Activated T-cell treated with anti-CD3 and anti-CD28 coated beads, Interleukin-2, amount 50 U/mL, for 4 hours (primary cell): ENCODE measurements at regions not wholly inside any gene's neighbourhood (a gene's known extent, or its start where the extent isn't known, plus 50 kb on each side); places are given as distances from the start of the nearest gene placed in this dataset.

Experiments
- ATAC-seq, 2 donors: fragments of 200-7000 bp; cut with Tn5 transposase; one replicate each; pipeline ENCODE4 v1.10.0; 2021
- DNase-seq: peaks from one replicate; pipeline ENCODE4 v3.0.0-alpha.2; 2020
- H3K27me3 Mint-ChIP-seq: one replicate; pipeline ENCODE4 v1.8.0; 2021; ENCODE audit warnings: low read depth, mixed read lengths
- H3K36me3 Mint-ChIP-seq: one replicate; pipeline ENCODE4 v1.8.0; 2022; ENCODE audit warnings: mixed read lengths; ENCODE audit not compliant: insufficient read depth
- H3K4me1 Mint-ChIP-seq: one replicate; pipeline ENCODE4 v1.8.0; 2021; ENCODE audit warnings: low read depth, mixed read lengths
- H3K4me3 Mint-ChIP-seq: one replicate; pipeline ENCODE4 v1.8.0; 2021; ENCODE audit warnings: mild to moderate bottlenecking, moderate library complexity, mixed read lengths
- H3K9me3 Mint-ChIP-seq: one replicate; pipeline ENCODE4 v1.8.0; 2021; ENCODE audit warnings: mixed read lengths

- DNase-seq (no peak), ATAC-seq (no peak)
- H3K36me3 Mint-ChIP-seq: no peaks in the 10 kb centered on the region
- peaks cover 4% of the 10 kb centered on the region for H3K9me3 Mint-ChIP-seq
- H3K27me3 Mint-ChIP-seq: no peaks in the 10 kb centered on the region
- H3K4me1 Mint-ChIP-seq: no peaks in the 10 kb centered on the region
- H3K4me3 Mint-ChIP-seq: no peak overlapping the region
Measured at GRCh38 chr13:58043971-58044370, 412.4 kb downstream of the PCDH17 start.

- ATAC-seq (no peak), DNase-seq (no peak)
- H3K27me3 Mint-ChIP-seq: no peaks in the 10 kb centered on the region
- H3K4me3 Mint-ChIP-seq: no peak overlapping the region
- H3K9me3 Mint-ChIP-seq: peaks cover 8% of the 10 kb centered on the region
- no peaks in the 10 kb centered on the region for H3K4me1 Mint-ChIP-seq
- no peaks in the 10 kb centered on the region for H3K36me3 Mint-ChIP-seq
Measured at GRCh38 chr13:58048670-58049069, 417.1 kb downstream of the PCDH17 start.

GRCh38 chr13:58051396-58051795 is 419.9 kb downstream of the PCDH17 start:
- H3K27me3 Mint-ChIP-seq: no peaks in the 10 kb centered on the region
- ATAC-seq (no peak), DNase-seq (no peak)
- H3K4me1 Mint-ChIP-seq: no peaks in the 10 kb centered on the region
- H3K9me3 Mint-ChIP-seq: peaks cover 8% of the 10 kb centered on the region
- H3K36me3 Mint-ChIP-seq: no peaks in the 10 kb centered on the region
- H3K4me3 Mint-ChIP-seq: no peak overlapping the region

- H3K4me1 Mint-ChIP-seq: no peaks in the 10 kb centered on the region
- peaks cover 8% of the 10 kb centered on the region for H3K9me3 Mint-ChIP-seq
- no peak for ATAC-seq
Measured at GRCh38 chr13:58051807-58052375, 420.3 kb downstream of the PCDH17 start.

GRCh38 chr13:58056426-58056825 is 424.9 kb downstream of the PCDH17 start:
- H3K36me3 Mint-ChIP-seq: no peaks in the 10 kb centered on the region
- no peaks in the 10 kb centered on the region for H3K27me3 Mint-ChIP-seq
- DNase-seq (no peak), ATAC-seq (no peak)
- no peak overlapping the region for H3K4me3 Mint-ChIP-seq
- peaks cover 2% of the 10 kb centered on the region for H3K9me3 Mint-ChIP-seq
- no peaks in the 10 kb centered on the region for H3K4me1 Mint-ChIP-seq

More at GRCh38 chr13:58051807-58052375, 420.3 kb downstream of the PCDH17 start:
- DNase-seq: no peak
- H3K36me3 Mint-ChIP-seq: no peaks in the 10 kb centered on the region
- H3K27me3 Mint-ChIP-seq: no peaks in the 10 kb centered on the region
- H3K4me3 Mint-ChIP-seq: no peak overlapping the region

GRCh38 chr13:58059624-58060023 is 428.1 kb downstream of the PCDH17 start:
- H3K4me3 Mint-ChIP-seq: no peak overlapping the region
- H3K9me3 Mint-ChIP-seq: peaks cover 1% of the 10 kb centered on the region
- DNase-seq: no peak
- no peak for ATAC-seq
- no peaks in the 10 kb centered on the region for H3K4me1 Mint-ChIP-seq
- no peaks in the 10 kb centered on the region for H3K36me3 Mint-ChIP-seq
- no peaks in the 10 kb centered on the region for H3K27me3 Mint-ChIP-seq

GRCh38 chr13:58080806-58081205 is 449.3 kb downstream of the PCDH17 start:
- Mint-ChIP-seq H3K27me3 (no peaks in the 10 kb centered on the region), H3K9me3 (peaks cover 11% of the 10 kb centered on the region), H3K4me3 (no peak overlapping the region), H3K36me3 (no peaks in the 10 kb centered on the region), H3K4me1 (no peaks in the 10 kb centered on the region)
- ATAC-seq (no peak), DNase-seq (no peak)

- Mint-ChIP-seq H3K4me1 (no peaks in the 10 kb centered on the region), H3K36me3 (no peaks in the 10 kb centered on the region), H3K4me3 (no peak overlapping the region), H3K27me3 (no peaks in the 10 kb centered on the region), H3K9me3 (peaks cover 6% of the 10 kb centered on the region)
- DNase-seq (no peak), ATAC-seq (no peak)
Measured at GRCh38 chr13:58081301-58081820, 449.8 kb downstream of the PCDH17 start.

GRCh38 chr13:58083064-58083463 is 451.5 kb downstream of the PCDH17 start:
- ATAC-seq: no peak
- H3K27me3 Mint-ChIP-seq: no peaks in the 10 kb centered on the region
- no peak for DNase-seq
- no peaks in the 10 kb centered on the region for H3K4me1 Mint-ChIP-seq
- no peak overlapping the region for H3K4me3 Mint-ChIP-seq
- H3K36me3 Mint-ChIP-seq: no peaks in the 10 kb centered on the region
- peaks cover 3% of the 10 kb centered on the region for H3K9me3 Mint-ChIP-seq

- peaks cover 3% of the 10 kb centered on the region for H3K9me3 Mint-ChIP-seq
- no peaks in the 10 kb centered on the region for H3K4me1 Mint-ChIP-seq
- no peak for ATAC-seq
- H3K4me3 Mint-ChIP-seq: no peak overlapping the region
- DNase-seq: no peak
- no peaks in the 10 kb centered on the region for H3K27me3 Mint-ChIP-seq
- H3K36me3 Mint-ChIP-seq: no peaks in the 10 kb centered on the region
Measured at GRCh38 chr13:58085274-58085673, 453.7 kb downstream of the PCDH17 start.

GRCh38 chr13:58085819-58086218 is 454.3 kb downstream of the PCDH17 start:
- DNase-seq (no peak), ATAC-seq (no peak)
- no peak overlapping the region for H3K4me3 Mint-ChIP-seq
- no peaks in the 10 kb centered on the region for H3K27me3 Mint-ChIP-seq
- peaks cover 3% of the 10 kb centered on the region for H3K9me3 Mint-ChIP-seq
- H3K36me3 Mint-ChIP-seq: no peaks in the 10 kb centered on the region
- no peaks in the 10 kb centered on the region for H3K4me1 Mint-ChIP-seq

- H3K27me3 Mint-ChIP-seq: no peaks in the 10 kb centered on the region
- ATAC-seq: no peak
- peaks cover 3% of the 10 kb centered on the region for H3K9me3 Mint-ChIP-seq
- no peak for DNase-seq
- no peak overlapping the region for H3K4me3 Mint-ChIP-seq
- no peaks in the 10 kb centered on the region for H3K4me1 Mint-ChIP-seq
- no peaks in the 10 kb centered on the region for H3K36me3 Mint-ChIP-seq
Measured at GRCh38 chr13:58087566-58087965, 456.0 kb downstream of the PCDH17 start.

GRCh38 chr13:58093394-58093793 is 461.9 kb downstream of the PCDH17 start:
- no peaks in the 10 kb centered on the region for H3K27me3 Mint-ChIP-seq
- H3K4me3 Mint-ChIP-seq: no peak overlapping the region
- no peaks in the 10 kb centered on the region for H3K4me1 Mint-ChIP-seq
- no peaks in the 10 kb centered on the region for H3K36me3 Mint-ChIP-seq
- peaks cover 12% of the 10 kb centered on the region for H3K9me3 Mint-ChIP-seq
- ATAC-seq (no peak), DNase-seq (no peak)

- Mint-ChIP-seq H3K4me1 (no peaks in the 10 kb centered on the region), H3K27me3 (no peaks in the 10 kb centered on the region), H3K4me3 (no peak overlapping the region), H3K36me3 (no peaks in the 10 kb centered on the region), H3K9me3 (peaks cover 12% of the 10 kb centered on the region)
- ATAC-seq (no peak), DNase-seq (no peak)
Measured at GRCh38 chr13:58097831-58098230, 466.3 kb downstream of the PCDH17 start.

- H3K4me1 Mint-ChIP-seq: no peaks in the 10 kb centered on the region
- H3K27me3 Mint-ChIP-seq: no peaks in the 10 kb centered on the region
- no peaks in the 10 kb centered on the region for H3K9me3 Mint-ChIP-seq
- H3K36me3 Mint-ChIP-seq: no peaks in the 10 kb centered on the region
- H3K4me3 Mint-ChIP-seq: no peak overlapping the region
- ATAC-seq (no peak), DNase-seq (no peak)
Measured at GRCh38 chr13:58119351-58119750, 487.8 kb downstream of the PCDH17 start.
